NCI-H226 (cell line): ENCODE measurements at regions not wholly inside any gene's neighbourhood (a gene's known extent, or its start where the extent isn't known, plus 50 kb on each side); places are given as distances from the start of the nearest gene placed in this dataset.
A peak's percentile ranks its signal among the peaks of the same experiment; 100 is the strongest.
"Not testable (repeated sequence)": the region's sequence is repeated elsewhere in the genome, so short reads cannot be mapped to it uniquely, and the experiment has no call there.

Experiments
- DNase-seq: peaks from one replicate; pipeline ENCODE4 v3.0.0-alpha.2; 2015

GRCh38 chr5:28328681-28329080 is 1290.3 kb upstream of the CDH9 start:
- DNase-seq = peak; percentile 18

- DNase-seq = no peak
Observed at GRCh38 chr5:28324174-28324573, 1285.8 kb upstream of the CDH9 start.

GRCh38 chr5:28313953-28314352 is 1275.6 kb upstream of the CDH9 start:
- peak; percentile 54 for DNase-seq

DNA sequence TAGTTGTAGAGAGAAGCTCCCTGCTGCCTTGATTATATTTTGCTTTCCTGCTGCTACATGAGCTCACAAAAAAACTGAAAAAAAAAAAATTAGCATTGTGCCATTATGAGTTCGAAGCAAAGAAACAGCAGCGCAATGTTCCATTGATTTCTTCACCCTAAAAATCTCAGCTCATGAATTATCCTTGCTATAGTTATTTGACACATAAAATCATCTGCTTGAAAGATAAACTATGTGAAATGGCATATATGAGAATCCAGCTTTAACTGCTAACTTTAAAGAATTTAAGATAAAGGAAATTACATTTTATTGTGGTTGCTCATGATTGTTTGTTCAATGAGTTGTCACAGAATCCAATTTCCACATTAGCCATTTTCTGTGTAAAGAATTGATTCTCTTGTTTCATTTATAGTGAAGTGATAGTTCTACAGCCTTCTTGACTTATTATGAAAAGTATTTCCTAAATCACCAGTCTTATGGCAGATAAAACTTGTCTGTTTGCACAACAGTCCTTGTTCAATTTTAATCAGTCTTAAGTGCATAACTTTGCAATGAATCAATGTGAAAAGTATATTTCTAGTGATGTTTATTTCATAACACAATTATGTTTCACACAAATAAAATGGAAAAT is 1275.0 kb upstream of the CDH9 start:
- peak; percentile 40 for DNase-seq

DNA sequence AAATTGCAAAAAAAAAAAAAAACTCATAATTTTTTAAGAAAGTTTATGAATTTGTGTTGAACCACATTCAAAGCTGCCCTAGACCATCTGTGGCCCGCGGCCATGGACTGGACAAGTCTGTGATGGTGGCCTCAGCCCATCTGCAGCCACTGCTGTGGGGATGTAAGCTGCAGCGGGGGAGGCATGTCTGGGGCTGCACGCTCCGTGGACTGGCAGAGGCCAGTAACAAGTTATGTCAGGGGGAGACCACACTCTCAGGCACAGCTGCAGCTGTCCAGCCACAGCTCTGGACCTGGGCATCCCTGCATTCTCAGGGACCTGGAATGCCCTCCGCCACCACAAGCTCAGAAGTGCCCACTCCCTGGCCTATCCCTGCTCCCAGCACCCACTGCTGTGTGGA is 1272.3 kb upstream of the CDH9 start:
- no peak for DNase-seq

DNA sequence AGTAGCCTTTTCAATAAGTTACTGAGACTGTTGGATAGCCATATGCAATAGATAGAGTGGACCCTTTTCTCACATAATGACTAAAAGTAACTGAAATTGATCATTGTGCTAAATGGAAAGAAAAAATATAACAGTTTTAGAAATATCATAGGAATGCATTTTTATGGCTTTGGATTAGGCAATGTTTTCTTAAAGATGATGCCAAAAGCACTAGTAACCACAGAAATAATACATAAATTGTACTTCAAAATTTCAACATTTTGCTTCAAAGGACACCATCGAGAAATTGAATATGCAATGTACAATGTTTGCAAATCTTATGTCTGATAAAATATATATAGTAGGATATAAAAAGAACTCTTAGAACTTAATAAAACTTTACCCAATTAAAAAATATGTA is 1267.5 kb upstream of the CDH9 start:
- no peak for DNase-seq

GRCh38 chr5:28301712-28302111 is 1263.3 kb upstream of the CDH9 start:
- DNase-seq = peak; percentile 84

GRCh38 chr5:28296254-28297013 is 1258.0 kb upstream of the CDH9 start:
- DNase-seq = no peak

GRCh38 chr5:28287021-28287420 is 1248.6 kb upstream of the CDH9 start:
- DNase-seq = not testable (repeated sequence)

- peak; percentile 44 for DNase-seq
Observed at GRCh38 chr5:28286566-28286965, 1248.2 kb upstream of the CDH9 start.

GRCh38 chr5:28284788-28285187 is 1246.4 kb upstream of the CDH9 start:
- DNase-seq = no peak

DNA sequence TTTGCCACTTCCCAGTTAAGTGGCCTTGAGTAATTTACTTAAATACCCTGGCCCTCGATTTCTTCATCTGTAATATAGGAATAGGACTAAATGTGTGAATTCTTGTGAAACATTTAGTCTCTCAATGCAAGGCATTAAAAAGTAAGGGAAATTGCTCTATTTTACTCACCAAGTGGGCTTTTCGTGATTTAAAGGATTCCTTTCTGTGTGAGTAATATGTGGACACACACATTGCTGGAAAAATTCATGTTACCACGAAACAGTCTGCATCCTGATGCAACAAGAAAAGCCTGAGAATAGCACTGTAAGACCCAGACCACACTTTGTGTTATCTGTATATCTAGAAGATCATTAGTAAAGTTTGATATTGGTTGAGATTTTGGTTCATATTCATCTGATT is 1243.0 kb upstream of the CDH9 start:
- DNase-seq = peak; percentile 39

DNA sequence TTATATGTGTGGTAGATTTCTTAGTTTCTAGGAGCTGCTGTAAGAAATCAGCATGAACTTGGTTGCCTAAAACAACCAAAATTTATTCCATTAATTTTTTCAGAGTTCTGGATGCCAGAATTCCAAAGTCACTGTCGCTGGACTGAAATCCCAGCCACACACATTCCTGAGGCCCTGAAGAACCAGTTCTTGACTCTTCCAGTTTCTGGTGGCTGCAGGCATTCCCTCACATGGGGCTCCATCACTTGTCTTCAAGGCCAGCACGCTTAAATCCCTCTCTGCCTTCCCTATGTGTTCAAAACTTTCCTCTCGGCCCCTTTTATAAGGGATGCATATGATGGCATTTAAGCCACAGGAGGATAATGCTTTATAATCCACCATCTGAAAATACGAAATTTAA is 1237.5 kb upstream of the CDH9 start:
- DNase-seq = no peak

GRCh38 chr5:28269978-28270377 is 1231.6 kb upstream of the CDH9 start:
- no peak for DNase-seq

- no peak for DNase-seq
Observed at GRCh38 chr5:28265877-28266276, 1227.5 kb upstream of the CDH9 start.

DNA sequence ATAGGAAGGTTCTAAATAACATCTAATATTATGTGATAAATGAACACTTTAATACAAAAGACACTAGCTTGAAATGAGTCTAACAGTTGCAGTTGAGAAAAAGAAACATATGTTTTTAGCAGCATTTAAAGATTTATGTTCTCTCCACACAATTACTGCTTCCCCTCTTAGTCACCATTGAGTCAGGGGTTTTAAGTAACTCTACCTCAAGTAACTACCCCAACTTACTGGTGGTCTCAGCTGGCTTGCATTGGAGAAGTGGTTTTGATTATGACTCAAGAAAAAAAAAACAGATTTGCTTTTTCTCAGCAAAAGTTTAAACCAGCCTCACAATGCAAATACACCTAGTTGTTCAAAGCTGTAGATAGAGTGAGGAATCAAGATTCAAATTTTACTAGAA is 1216.5 kb upstream of the CDH9 start:
- no peak for DNase-seq

- no peak for DNase-seq
Observed at GRCh38 chr5:28253431-28253830, 1215.0 kb upstream of the CDH9 start.

DNA sequence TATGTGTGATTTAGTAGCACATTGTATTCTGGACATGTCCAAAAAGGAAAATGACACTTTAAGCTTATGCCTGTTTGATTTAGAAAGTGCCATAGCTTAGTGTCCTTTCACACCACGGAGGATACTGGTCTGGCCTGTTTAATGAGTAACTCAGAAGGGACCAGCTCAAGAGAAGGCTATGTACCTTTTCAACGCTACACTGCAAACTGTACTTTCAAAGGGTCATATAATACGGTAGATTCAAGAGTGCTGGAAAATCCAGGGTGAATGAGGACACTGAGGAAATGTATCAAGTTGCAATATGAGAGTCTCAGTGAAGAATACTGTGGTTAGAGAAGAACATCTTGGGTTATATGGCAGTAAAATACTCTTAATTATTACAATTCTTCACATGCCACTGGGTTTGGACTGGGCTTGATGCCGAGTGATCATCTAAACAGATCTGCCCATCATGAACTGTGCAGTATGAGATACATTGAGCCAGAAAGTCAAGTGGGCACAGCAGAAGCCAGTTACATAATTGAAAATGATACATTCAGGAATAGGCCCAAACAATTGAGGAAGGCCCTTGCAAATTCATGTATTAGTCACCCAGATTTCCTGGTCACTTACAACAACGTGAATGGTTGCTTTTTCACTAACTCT is 1211.5 kb upstream of the CDH9 start:
- DNase-seq = no peak

DNA sequence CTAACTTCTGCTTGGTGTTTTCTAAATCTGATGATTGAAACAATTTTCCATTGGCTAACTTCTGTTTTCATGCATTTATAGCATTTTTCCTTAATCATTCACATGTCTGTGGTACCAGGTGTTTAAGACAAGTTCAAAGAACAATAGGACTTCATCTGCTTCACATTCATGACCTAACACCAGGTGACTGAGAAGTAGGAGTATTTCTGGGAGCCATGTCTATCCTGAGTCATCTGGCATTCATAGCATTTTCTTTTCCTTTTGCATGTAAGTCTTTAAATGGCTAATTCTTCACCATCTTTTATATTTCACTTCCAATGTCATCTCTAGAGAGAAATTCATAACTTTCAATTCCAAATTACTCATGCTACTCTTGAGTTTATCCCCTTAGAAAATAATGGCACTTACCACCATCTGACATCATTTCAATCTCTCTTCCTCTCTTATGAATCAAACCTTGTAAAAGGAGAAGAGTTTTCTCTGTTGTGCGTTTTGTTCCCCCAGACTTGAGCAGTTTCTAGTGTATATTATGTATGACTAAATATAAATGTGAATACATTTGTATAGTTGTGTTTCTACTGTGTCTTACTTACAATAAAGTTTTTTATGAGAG is 1196.1 kb upstream of the CDH9 start:
- DNase-seq = peak; percentile 41

DNA sequence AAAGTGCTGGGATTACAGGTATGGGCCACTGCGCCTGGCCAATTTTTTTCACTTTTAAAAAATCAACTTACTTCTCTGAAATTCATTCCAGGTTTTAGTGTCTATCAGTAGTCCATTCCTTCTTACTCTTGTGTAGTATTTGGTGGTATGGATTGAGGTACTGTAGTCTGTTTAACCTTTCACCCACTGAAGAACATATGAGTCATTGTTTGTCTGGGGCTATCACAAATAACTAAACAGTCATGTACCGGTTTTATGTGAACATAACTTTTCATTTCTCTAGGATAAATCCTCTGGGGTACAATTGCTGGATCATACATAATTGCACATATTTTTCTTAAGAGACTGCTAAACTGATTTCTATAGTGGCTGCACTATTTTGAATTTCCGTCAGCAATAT is 1188.0 kb upstream of the CDH9 start:
- no peak for DNase-seq

DNA sequence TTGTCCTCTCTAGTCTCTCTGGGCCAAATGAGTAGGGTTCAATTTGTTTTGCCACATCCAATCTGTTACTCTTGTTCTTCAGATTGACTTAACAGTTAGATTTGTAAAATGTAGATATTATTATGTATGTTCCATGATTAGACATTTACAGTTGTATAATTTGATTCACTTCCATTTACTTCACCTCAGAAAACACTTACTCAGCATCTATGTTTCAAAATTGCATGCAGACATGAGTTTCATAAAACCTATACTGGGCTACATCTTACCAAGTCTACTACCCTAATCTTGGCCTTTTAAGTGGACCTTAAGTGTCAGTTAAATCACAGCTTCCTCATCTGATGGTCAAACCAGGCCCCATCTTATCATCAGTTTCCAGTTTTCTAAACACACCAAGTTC is 1181.2 kb upstream of the CDH9 start:
- DNase-seq = no peak

GRCh38 chr5:28217695-28218094 is 1179.3 kb upstream of the CDH9 start:
- no peak for DNase-seq

DNA sequence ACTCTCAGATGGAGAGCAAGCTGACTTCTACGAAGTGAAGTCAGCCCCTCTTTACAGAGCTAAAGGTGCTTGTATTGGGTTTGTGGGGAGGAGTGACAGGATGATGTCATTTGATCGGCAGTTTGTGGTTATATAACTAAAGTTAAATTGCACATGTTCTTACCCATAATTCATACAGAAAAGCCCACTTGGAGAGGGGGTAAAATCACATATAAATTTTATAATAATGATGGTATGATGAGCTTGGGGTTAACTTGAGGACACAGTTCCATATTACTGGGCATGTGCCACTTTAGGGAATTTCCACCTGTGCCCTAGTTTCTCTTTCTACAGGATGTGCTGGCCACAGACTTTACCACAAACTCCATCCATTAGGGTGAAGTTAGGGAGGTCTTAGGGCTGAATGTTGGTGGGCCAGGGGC is 1178.6 kb upstream of the CDH9 start:
- no peak for DNase-seq

DNA sequence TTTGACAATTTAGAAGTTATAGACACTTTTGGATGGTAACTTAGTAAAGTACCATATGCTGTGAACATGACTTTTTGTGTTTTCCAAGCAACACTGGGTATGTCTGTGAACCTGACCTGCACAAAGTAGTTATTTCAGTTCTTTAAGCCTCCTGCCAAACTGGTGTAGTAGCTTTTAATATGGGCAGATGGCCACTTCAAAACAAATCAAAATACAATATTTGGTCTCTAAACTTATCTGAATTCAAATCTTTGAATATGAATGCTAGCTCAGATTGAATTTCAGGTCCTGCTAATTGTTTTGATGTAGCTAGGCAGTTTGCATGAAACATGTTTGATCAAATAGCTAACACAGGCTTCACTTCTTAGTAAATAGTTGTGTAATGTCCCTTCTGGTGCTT is 1176.7 kb upstream of the CDH9 start:
- DNase-seq = no peak
